RPMI8226 (cell line): ENCODE measurements at regions not wholly inside any gene's neighbourhood (a gene's known extent, or its start where the extent isn't known, plus 50 kb on each side); places are given as distances from the start of the nearest gene placed in this dataset.

ENCODE experiments used
- DNase-seq: peaks from one replicate; pipeline ENCODE4 v3.0.0-alpha.2; 2015

GRCh38 chr12:45553204-45553603, 176.3 kb upstream of the ARID2 start:
- no peak for DNase-seq

GRCh38 chr12:45557016-45557415, 172.5 kb upstream of the ARID2 start:
- no peak for DNase-seq

- no peak for DNase-seq
These were observed 171.2 kb upstream of the ARID2 start for GRCh38 chr12:45558353-45558752.

GRCh38 chr12:45559537-45559936, 170.0 kb upstream of the ARID2 start:
- no peak for DNase-seq

- no peak for DNase-seq
These were observed 168.8 kb upstream of the ARID2 start for GRCh38 chr12:45560689-45561088.

- DNase-seq: no peak
These were observed 168.0 kb upstream of the ARID2 start for GRCh38 chr12:45561488-45561887.

GRCh38 chr12:45565590-45565989, 163.9 kb upstream of the ARID2 start:
- DNase-seq: no peak

- DNase-seq: no peak
These were observed 163.2 kb upstream of the ARID2 start for GRCh38 chr12:45566257-45566656.

GRCh38 chr12:45568808-45569207, 160.7 kb upstream of the ARID2 start:
- no peak for DNase-seq

GRCh38 chr12:45570501-45570900, 159.0 kb upstream of the ARID2 start:
- DNase-seq: no peak

- no peak for DNase-seq
These were observed 157.4 kb upstream of the ARID2 start for GRCh38 chr12:45572114-45572513.

GRCh38 chr12:45575417-45575816, 154.1 kb upstream of the ARID2 start:
- no peak for DNase-seq

GRCh38 chr12:45575823-45576475, 153.6 kb upstream of the ARID2 start:
- DNase-seq: no peak

- no peak for DNase-seq
These were observed 151.6 kb upstream of the ARID2 start for GRCh38 chr12:45577844-45578399.

GRCh38 chr12:45580356-45580969, 149.0 kb upstream of the ARID2 start:
- no peak for DNase-seq

- DNase-seq: no peak
These were observed 148.4 kb upstream of the ARID2 start for GRCh38 chr12:45581112-45581511.

- DNase-seq: no peak
These were observed 147.0 kb upstream of the ARID2 start for GRCh38 chr12:45582536-45582935.

GRCh38 chr12:45582986-45583659, 146.4 kb upstream of the ARID2 start:
- no peak for DNase-seq

- DNase-seq: no peak
These were observed 145.2 kb upstream of the ARID2 start for GRCh38 chr12:45584336-45584735.

- no peak for DNase-seq
These were observed 143.8 kb upstream of the ARID2 start for GRCh38 chr12:45585522-45586230.

- no peak for DNase-seq
These were observed 143.0 kb upstream of the ARID2 start for GRCh38 chr12:45586486-45586885.

GRCh38 chr12:45587012-45587411, 142.5 kb upstream of the ARID2 start:
- DNase-seq: no peak

GRCh38 chr12:45587877-45588533, 141.5 kb upstream of the ARID2 start:
- no peak for DNase-seq
